Gastroesophageal sphincter (tissue), 3 donors: ENCODE measurements at regions not wholly inside any gene's neighbourhood (a gene's known extent, or its start where the extent isn't known, plus 50 kb on each side); places are given as distances from the start of the nearest gene placed in this dataset.
A peak's percentile ranks its signal among the peaks of the same experiment; 100 is the strongest.

ENCODE experiments used
- CTCF ChIP-seq, 4 experiments: fragments of 200-600 bp in 2 of 4; fragments of 450-650 bp in 2 of 4; sonication (generic) in 1 of 4; IDR thresholded peaks; one replicate each; pipeline ENCODE4 v1.5.1; 2017 to 2019; ENCODE audit warnings: antibody characterized with exemption in 4 of 4, mild to moderate bottlenecking in 2 of 4, moderate library complexity in 2 of 4
- POLR2A ChIP-seq, 2 donors: fragments of 450-650 bp; IDR thresholded peaks; one replicate each; pipeline ENCODE4 v1.6.1; 2017; ENCODE audit warnings: antibody characterized with exemption in 2 of 2, mild to moderate bottlenecking in 2 of 2, moderate library complexity in 1 of 2
- POLR2AphosphoS5 ChIP-seq: sonication (generic); formaldehyde crosslinking; IDR thresholded peaks from one replicate; pipeline ENCODE4 v1.6.1; 2017; ENCODE audit warnings: antibody characterized with exemption

- TF ChIP-seq POLR2AphosphoS5: peak; percentile 30
- no peak for TF ChIP-seq CTCF (IDR thresholded peaks at IDR 0.05)
- TF ChIP-seq POLR2A (IDR thresholded peaks at IDR 0.05): no peak
Observed at GRCh38 chr17:12472252-12473173, 193.2 kb upstream of the MYOCD start.
